SK-N-SH (cell line): ENCODE measurements at regions not wholly inside any gene's neighbourhood (a gene's known extent, or its start where the extent isn't known, plus 50 kb on each side); places are given as distances from the start of the nearest gene placed in this dataset.

Experiments used
- CTCF ChIA-PET: fragments of 300-600, 350-600 bp; formaldehyde crosslinking; extraction: SDS; loops from one replicate; lab custom pipeline; 2021; lab: Yijun Ruan, JAX
- POLR2A ChIA-PET: fragments of 350-600 bp; sonication (Branson Sonifier 250); formaldehyde crosslinking; extraction: SDS; loops from one replicate; lab custom pipeline; 2020; ENCODE audit warnings: antibody characterized with exemption, inconsistent platforms; lab: Yijun Ruan, JAX
- DNase-seq: peaks from one replicate; pipeline ENCODE4 v3.0.0; 2012
- H2AFZ ChIP-seq: fragments of 200-600 bp; sonication (generic); 2 replicates; pipeline ENCODE4 v1.8.1; 2016; ENCODE audit warnings: antibody characterized with exemption, mild to moderate bottlenecking, low read depth
- H3F3A ChIP-seq: fragments of 200-600 bp; sonication (generic); replicated peaks from 2 replicates; pipeline ENCODE3; 2016; ENCODE audit warnings: antibody characterized with exemption, mild to moderate bottlenecking; ENCODE audit not compliant: insufficient read depth
- H3K27ac ChIP-seq, 2 experiments: fragments of 200-500 bp in 1 of 2; fragments of 200-600 bp in 1 of 2; sonication (Bioruptor generic) in 1 of 2; sonication (generic), shearing (Covaris generic) in 1 of 2; 2 replicates each; pipeline versions ENCODE4 v1.5.1 to v1.6.1; 2014 to 2016; ENCODE audit warnings: low read depth in 2 of 2, inconsistent platforms in 1 of 2, low read length in 1 of 2, mild to moderate bottlenecking in 1 of 2, mixed read lengths in 1 of 2
- H3K27me3 ChIP-seq: fragments of 200-600 bp; sonication (generic), shearing (Covaris generic); 2 replicates; pipeline ENCODE4 v1.6.1; 2016; ENCODE audit warnings: mixed run types; ENCODE audit not compliant: insufficient read depth
- H3K36me3 ChIP-seq, 2 experiments: fragments of 200-500 bp in 1 of 2; fragments of 200-600 bp in 1 of 2; sonication (Bioruptor generic) in 1 of 2; sonication (generic) in 1 of 2; replicated peaks in 1 of 2; 2 replicates each; pipeline versions ENCODE3 to v1.5.1; 2014 to 2016; ENCODE audit warnings: low read length in 1 of 2, mild to moderate bottlenecking in 1 of 2; ENCODE audit not compliant: insufficient read depth in 2 of 2, control insufficient read depth in 1 of 2
- H3K4me1 ChIP-seq, 2 experiments: fragments of 200-500 bp in 1 of 2; fragments of 200-600 bp in 1 of 2; sonication (Bioruptor generic) in 1 of 2; sonication (generic), shearing (Covaris generic) in 1 of 2; 2 replicates each; pipeline versions ENCODE4 v1.5.1 to v1.6.1; 2014 to 2016; ENCODE audit warnings: low read depth in 1 of 2, low read length in 1 of 2, mixed run types in 1 of 2; ENCODE audit not compliant: insufficient read depth in 2 of 2, control insufficient read depth in 1 of 2
- H3K4me2 ChIP-seq: fragments of 200-600 bp; sonication (generic), shearing (Covaris generic); 2 replicates; pipeline ENCODE4 v1.6.1; 2017; ENCODE audit warnings: mixed run types
- H3K4me3 ChIP-seq, 2 experiments: fragments of 200-500 bp in 1 of 2; fragments of 200-600 bp in 1 of 2; sonication (Bioruptor generic) in 1 of 2; sonication (generic), shearing (Covaris generic) in 1 of 2; 2 replicates each; pipeline versions ENCODE4 v1.5.1 to v1.8.1; 2014 to 2016; ENCODE audit warnings: low read depth in 2 of 2, inconsistent platforms in 1 of 2, low read length in 1 of 2, mild to moderate bottlenecking in 1 of 2, mixed read lengths in 1 of 2, moderate library complexity in 1 of 2
- H3K79me2 ChIP-seq: fragments of 200-600 bp; sonication (generic); 2 replicates; pipeline ENCODE4 v1.8.1; 2017; ENCODE audit warnings: mild to moderate bottlenecking; ENCODE audit not compliant: insufficient read depth
- H3K9ac ChIP-seq: fragments of 200-600 bp; sonication (generic); 2 replicates; pipeline ENCODE4 v1.6.1; 2017; ENCODE audit warnings: mixed run types
- H3K9me2 ChIP-seq: fragments of 200-600 bp; sonication (generic); 2 replicates; pipeline ENCODE4 v1.6.1; 2017; ENCODE audit warnings: mixed run types
- H3K9me3 ChIP-seq: fragments of 200-600 bp; sonication (generic); 2 replicates; pipeline ENCODE4 v1.6.1; 2017; ENCODE audit warnings: mixed run types, mild to moderate bottlenecking, moderate library complexity
- H4K20me1 ChIP-seq: fragments of 200-600 bp; sonication (generic); 2 replicates; pipeline ENCODE4 v1.6.1; 2017; ENCODE audit warnings: mild to moderate bottlenecking, mixed run types; ENCODE audit not compliant: insufficient read depth
- CHD2 ChIP-seq: fragments of 150-350 bp; IDR thresholded peaks from 2 replicates; pipeline ENCODE4 v1.6.1; 2018; ENCODE audit warnings: low read length; ENCODE audit not compliant: partially characterized antibody
- ELF1 ChIP-seq: IDR thresholded peaks from 2 replicates; pipeline ENCODE4 v1.4.0; 2012
- FOSL2 ChIP-seq: IDR thresholded peaks from 2 replicates; pipeline ENCODE4 v1.4.0; 2012; ENCODE audit warnings: low read depth, mild to moderate bottlenecking, moderate library complexity, borderline replicate concordance
- FOXM1 ChIP-seq: IDR thresholded peaks from 2 replicates; pipeline ENCODE4 v1.4.0; 2012; ENCODE audit warnings: low read depth, mild to moderate bottlenecking
- GATA2 ChIP-seq: sonication (generic); formaldehyde crosslinking; IDR thresholded peaks from 2 replicates; pipeline ENCODE4 v1.5.0; 2020; ENCODE audit warnings: mild to moderate bottlenecking, missing genetic modification reagents
- JUND ChIP-seq: IDR thresholded peaks from 2 replicates; pipeline ENCODE4 v1.4.0; 2012
- MEF2A ChIP-seq: IDR thresholded peaks from 2 replicates; pipeline ENCODE4 v1.4.0; 2012; ENCODE audit warnings: low read depth, borderline replicate concordance
- NRF1 ChIP-seq: IDR thresholded peaks from 2 replicates; pipeline ENCODE4 v1.6.1; 2012; ENCODE audit warnings: low read depth, mild to moderate bottlenecking, low read length
- POLR2AphosphoS5 ChIP-seq: IDR thresholded peaks from 2 replicates; pipeline ENCODE4 v1.6.1; 2012; ENCODE audit warnings: low read depth, low read length
- TCF12 ChIP-seq: IDR thresholded peaks from 2 replicates; pipeline ENCODE4 v1.4.0; 2012
- TEAD4 ChIP-seq: IDR thresholded peaks from 2 replicates; pipeline ENCODE4 v1.4.0; 2012; ENCODE audit warnings: mild to moderate bottlenecking, borderline replicate concordance; ENCODE audit not compliant: insufficient read depth
- WGBS: methylation state at CpG from one replicate; pipeline ENCODE4 v1.1.6; 2017; ENCODE audit warnings: low lambda C conversion rate; 5-methylcytosine and 5-hydroxymethylcytosine counted together
- TF ChIP-seq, protein P1 (sequence below): fragments of 200-600 bp; sonication (generic); IDR thresholded peaks from 2 replicates; pipeline ENCODE4 v1.6.1; 2017; ENCODE audit warnings: antibody characterized with exemption, mild to moderate bottlenecking, moderate library complexity
- TF ChIP-seq, protein P2 (sequence below): fragments of 150-350 bp; IDR thresholded peaks from 2 replicates; pipeline ENCODE4 v1.6.1; 2017; ENCODE audit warnings: antibody characterized with exemption, low read length, low read depth, borderline replicate concordance
- TF ChIP-seq, protein P3 (sequence below): fragments of 150-350 bp; IDR thresholded peaks from 2 replicates; pipeline ENCODE4 v1.6.1; 2016; ENCODE audit warnings: mild to moderate bottlenecking, low read depth, low read length

DNA sequence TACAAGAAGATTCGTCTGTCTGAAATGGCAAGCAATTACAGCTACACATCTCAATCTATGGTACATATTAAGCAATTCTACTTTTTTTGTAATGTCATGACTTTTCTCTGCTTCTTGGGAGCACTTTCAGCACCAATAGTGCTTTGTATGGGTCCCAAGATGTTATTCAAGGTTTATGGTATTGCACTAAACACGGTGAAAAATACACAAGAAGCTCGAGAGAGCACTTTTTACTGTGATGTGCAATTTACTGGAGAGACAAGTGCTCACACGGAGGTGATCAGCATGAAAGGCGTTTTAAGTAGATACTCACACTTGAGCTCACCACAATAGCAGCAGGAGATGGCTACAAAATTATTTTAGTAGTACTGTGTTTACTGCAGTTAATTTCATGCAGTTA, 783.6 kb downstream of the CBLN2 start (continued):
- TF ChIP-seq MEF2A (no peak), NRF1 (no peak), ELF1 (no peak), FOXM1 (no peak), GATA2 (CRISPR knock-in tag) (no peak), TCF12 (no peak)
- TF ChIP-seq, protein P1, sequence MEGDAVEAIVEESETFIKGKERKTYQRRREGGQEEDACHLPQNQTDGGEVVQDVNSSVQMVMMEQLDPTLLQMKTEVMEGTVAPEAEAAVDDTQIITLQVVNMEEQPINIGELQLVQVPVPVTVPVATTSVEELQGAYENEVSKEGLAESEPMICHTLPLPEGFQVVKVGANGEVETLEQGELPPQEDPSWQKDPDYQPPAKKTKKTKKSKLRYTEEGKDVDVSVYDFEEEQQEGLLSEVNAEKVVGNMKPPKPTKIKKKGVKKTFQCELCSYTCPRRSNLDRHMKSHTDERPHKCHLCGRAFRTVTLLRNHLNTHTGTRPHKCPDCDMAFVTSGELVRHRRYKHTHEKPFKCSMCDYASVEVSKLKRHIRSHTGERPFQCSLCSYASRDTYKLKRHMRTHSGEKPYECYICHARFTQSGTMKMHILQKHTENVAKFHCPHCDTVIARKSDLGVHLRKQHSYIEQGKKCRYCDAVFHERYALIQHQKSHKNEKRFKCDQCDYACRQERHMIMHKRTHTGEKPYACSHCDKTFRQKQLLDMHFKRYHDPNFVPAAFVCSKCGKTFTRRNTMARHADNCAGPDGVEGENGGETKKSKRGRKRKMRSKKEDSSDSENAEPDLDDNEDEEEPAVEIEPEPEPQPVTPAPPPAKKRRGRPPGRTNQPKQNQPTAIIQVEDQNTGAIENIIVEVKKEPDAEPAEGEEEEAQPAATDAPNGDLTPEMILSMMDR: no peak

DNA sequence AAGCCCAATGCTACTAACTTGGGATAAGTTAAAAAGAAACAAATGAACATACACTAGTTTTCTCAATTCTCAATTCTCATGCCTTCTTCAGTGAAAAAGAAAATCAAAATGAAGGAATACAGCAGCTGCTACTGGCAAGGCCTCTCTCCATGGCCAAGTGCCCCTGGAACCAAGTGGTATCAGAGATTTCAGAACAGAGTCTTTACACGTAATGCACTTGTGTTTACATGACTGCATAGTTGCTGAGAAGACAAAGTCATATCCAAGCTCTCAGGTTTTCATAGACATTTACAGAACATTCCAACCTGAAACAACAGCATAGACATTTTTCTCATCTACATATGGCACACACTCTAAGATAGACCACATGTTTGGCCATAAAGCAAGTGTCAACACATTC, 789.9 kb downstream of the CBLN2 start:
- no peaks in the 10 kb centered on the region for H3F3A ChIP-seq
- ChIA-PET CTCF (interaction anchor here (1.1 kb wide), 1 partner anchor 11 kb away, joined by 4 read pairs; no protein-coding TSS in a partner anchor), POLR2A (no interaction called here)
- H3K27ac ChIP-seq: no peak overlapping the region
- no peaks in the 10 kb centered on the region for H3K9me2 ChIP-seq
- no peak overlapping the region for H2AFZ ChIP-seq
- no peaks in the 10 kb centered on the region for H3K27me3 ChIP-seq
- no peak overlapping the region for H3K4me3 ChIP-seq
- H3K36me3 ChIP-seq: no peaks in the 10 kb centered on the region
- TF ChIP-seq, protein P2, sequence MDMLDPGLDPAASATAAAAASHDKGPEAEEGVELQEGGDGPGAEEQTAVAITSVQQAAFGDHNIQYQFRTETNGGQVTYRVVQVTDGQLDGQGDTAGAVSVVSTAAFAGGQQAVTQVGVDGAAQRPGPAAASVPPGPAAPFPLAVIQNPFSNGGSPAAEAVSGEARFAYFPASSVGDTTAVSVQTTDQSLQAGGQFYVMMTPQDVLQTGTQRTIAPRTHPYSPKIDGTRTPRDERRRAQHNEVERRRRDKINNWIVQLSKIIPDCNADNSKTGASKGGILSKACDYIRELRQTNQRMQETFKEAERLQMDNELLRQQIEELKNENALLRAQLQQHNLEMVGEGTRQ: no peak
- H3K9ac ChIP-seq: no peak overlapping the region
- H3K4me1 ChIP-seq: no peaks in the 10 kb centered on the region
- H4K20me1 ChIP-seq: no peaks in the 10 kb centered on the region
- no peaks in the 10 kb centered on the region for H3K9me3 ChIP-seq
- no peak overlapping the region for H3K4me2 ChIP-seq
- 43% methylated on average over 1 of the region's 1 CpG for WGBS
- H3K79me2 ChIP-seq: no peaks in the 10 kb centered on the region
- no peak for DNase-seq

DNA sequence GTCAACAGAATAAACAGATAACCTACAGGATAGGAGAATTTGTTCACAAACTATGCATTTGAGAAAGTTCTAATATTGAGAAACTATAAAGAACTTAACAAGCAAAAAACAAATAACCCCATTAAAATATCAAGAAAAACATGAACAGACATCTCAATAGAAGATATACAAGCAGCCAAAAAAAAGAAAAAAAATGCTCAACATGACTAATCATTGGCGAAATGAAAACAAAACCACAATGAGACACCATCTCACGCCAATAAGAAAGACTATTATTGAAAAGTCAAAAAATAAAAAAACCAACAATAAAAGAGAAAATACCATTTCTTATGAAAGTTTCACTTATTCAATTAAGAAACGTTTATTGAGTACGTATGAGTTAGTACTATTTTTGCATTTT, 800.5 kb downstream of the CBLN2 start:
- H3F3A ChIP-seq: no peaks in the 10 kb centered on the region
- no peaks in the 10 kb centered on the region for H3K4me1 ChIP-seq
- no peaks in the 10 kb centered on the region for H3K36me3 ChIP-seq
- H3K9ac ChIP-seq: no peak overlapping the region
- no peak overlapping the region for H3K27ac ChIP-seq
- no peaks in the 10 kb centered on the region for H3K9me3 ChIP-seq
- CTCF ChIA-PET: interaction anchor here (1.2 kb wide), 1 partner anchor 10 kb away, joined by 4 read pairs; no protein-coding TSS in a partner anchor
- DNase-seq: no peak
- POLR2A ChIA-PET: no interaction called here
- H3K27me3 ChIP-seq: no peaks in the 10 kb centered on the region
- H3K79me2 ChIP-seq: no peaks in the 10 kb centered on the region
- no peaks in the 10 kb centered on the region for H4K20me1 ChIP-seq
- TF ChIP-seq GATA2 (CRISPR knock-in tag) (no peak), FOXM1 (no peak), ELF1 (no peak), JUND (no peak), FOSL2 (no peak), CHD2 (no peak), POLR2AphosphoS5 (no peak), TCF12 (no peak), TEAD4 (no peak)
- TF ChIP-seq, protein P3, sequence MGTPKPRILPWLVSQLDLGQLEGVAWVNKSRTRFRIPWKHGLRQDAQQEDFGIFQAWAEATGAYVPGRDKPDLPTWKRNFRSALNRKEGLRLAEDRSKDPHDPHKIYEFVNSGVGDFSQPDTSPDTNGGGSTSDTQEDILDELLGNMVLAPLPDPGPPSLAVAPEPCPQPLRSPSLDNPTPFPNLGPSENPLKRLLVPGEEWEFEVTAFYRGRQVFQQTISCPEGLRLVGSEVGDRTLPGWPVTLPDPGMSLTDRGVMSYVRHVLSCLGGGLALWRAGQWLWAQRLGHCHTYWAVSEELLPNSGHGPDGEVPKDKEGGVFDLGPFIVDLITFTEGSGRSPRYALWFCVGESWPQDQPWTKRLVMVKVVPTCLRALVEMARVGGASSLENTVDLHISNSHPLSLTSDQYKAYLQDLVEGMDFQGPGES: no peak
- H3K9me2 ChIP-seq: no peaks in the 10 kb centered on the region
- WGBS: 66% methylated on average over 4 of the region's 4 CpGs
- no peak overlapping the region for H2AFZ ChIP-seq
- no peak overlapping the region for H3K4me3 ChIP-seq
- no peak overlapping the region for H3K4me2 ChIP-seq
